ENCODE measurements at regions not wholly inside any gene's neighbourhood (a gene's known extent, or its start where the extent isn't known, plus 50 kb on each side); places are given as distances from the start of the nearest gene placed in this dataset.

DNA sequence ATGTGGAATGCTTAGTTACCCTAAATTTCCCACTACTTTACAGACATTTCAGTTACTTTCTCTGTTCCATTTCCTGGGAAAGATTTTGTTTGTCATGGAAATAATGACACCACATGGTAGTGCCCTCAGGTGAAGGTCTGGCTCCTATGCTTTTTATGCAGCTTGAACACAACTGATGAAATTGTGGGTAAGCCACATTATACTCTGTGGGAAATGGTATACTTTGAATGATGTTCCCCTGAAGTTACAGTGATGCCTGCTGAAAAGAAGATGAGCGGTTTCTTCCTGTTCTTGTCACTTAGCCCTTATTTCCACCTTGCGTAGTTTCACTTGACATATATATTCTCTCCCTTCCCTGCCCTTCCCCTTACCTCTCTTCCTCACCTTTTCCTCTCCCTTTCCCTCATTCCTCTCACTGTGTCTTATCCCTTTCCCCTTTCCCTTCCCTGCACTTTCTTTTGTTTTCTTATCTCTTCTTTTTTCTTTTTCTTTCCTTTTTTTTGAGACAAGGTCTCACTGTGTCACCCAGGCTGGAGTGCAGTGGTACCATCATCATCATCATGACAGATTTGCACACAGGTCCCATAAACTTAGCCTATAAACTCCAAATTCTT, 280.8 kb upstream of the IL12B start:
- Histone ChIP-seq H3K27me3 (ENCODE audit: insufficient read depth, low read length) (no peaks in the 10 kb centered on the region), H3K27ac (ENCODE audit: low read length) (no peak overlapping the region), H3K9me3 (ENCODE audit: insufficient read depth, low read depth, low read length) (no peaks in the 10 kb centered on the region), H3K36me3 (ENCODE audit: insufficient read depth, low read depth, low read length) (no peaks in the 10 kb centered on the region), H3K4me1 (ENCODE audit: insufficient read depth, low read length) (no peaks in the 10 kb centered on the region), H3K9ac (ENCODE audit: low read depth, low read length) (no peak overlapping the region), H3K4me3 (ENCODE audit: low read length) (no peak overlapping the region)

DNA sequence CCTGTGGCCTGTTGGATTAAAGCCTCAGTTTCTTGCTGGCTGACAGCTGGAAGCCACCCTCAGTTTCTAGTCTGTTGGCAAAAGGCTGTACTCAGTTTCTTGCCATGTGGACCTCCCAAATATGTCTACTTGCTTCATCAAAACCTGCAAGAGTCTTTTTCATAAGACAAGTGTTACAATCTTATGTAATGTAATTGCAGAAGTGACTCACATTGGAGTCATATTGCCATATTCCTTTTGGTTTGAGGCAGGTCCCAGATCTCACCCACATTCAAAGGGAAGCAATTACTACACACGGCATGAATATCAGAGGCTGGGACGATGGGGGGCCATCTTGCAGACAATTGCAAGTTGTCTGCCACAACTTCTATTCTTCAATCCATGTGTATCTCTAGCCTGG, 286.7 kb upstream of the IL12B start:
- Histone ChIP-seq H3K36me3 (ENCODE audit: insufficient read depth, low read depth, low read length) (no peaks in the 10 kb centered on the region), H3K9me3 (ENCODE audit: insufficient read depth, low read depth, low read length) (no peaks in the 10 kb centered on the region), H3K4me1 (ENCODE audit: insufficient read depth, low read length) (no peaks in the 10 kb centered on the region), H3K27ac (ENCODE audit: low read length) (no peak overlapping the region), H3K4me3 (ENCODE audit: low read length) (no peak overlapping the region), H3K9ac (ENCODE audit: low read depth, low read length) (no peak overlapping the region), H3K27me3 (ENCODE audit: insufficient read depth, low read length) (no peaks in the 10 kb centered on the region)

GRCh38 chr5:159619826-159620225, 289.5 kb upstream of the IL12B start:
- no peaks in the 10 kb centered on the region for H3K27me3 ChIP-seq (ENCODE audit: insufficient read depth, low read length)
- no peak overlapping the region for H3K27ac ChIP-seq (ENCODE audit: low read length)
- no peak overlapping the region for H3K4me3 ChIP-seq (ENCODE audit: low read length)
- H3K9me3 ChIP-seq (ENCODE audit: insufficient read depth, low read depth, low read length) = no peaks in the 10 kb centered on the region
- no peaks in the 10 kb centered on the region for H3K36me3 ChIP-seq (ENCODE audit: insufficient read depth, low read depth, low read length)
- no peaks in the 10 kb centered on the region for H3K4me1 ChIP-seq (ENCODE audit: insufficient read depth, low read length)
- H3K9ac ChIP-seq (ENCODE audit: low read depth, low read length) = no peak overlapping the region

- H3K9ac ChIP-seq (ENCODE audit: low read depth, low read length) = no peak overlapping the region
- no peaks in the 10 kb centered on the region for H3K27me3 ChIP-seq (ENCODE audit: insufficient read depth, low read length)
- no peak overlapping the region for H3K27ac ChIP-seq (ENCODE audit: low read length)
- no peaks in the 10 kb centered on the region for H3K9me3 ChIP-seq (ENCODE audit: insufficient read depth, low read depth, low read length)
- no peaks in the 10 kb centered on the region for H3K36me3 ChIP-seq (ENCODE audit: insufficient read depth, low read depth, low read length)
- H3K4me1 ChIP-seq (ENCODE audit: insufficient read depth, low read length) = no peaks in the 10 kb centered on the region
- no peak overlapping the region for H3K4me3 ChIP-seq (ENCODE audit: low read length)
Observed at GRCh38 chr5:159620853-159621540, 290.7 kb upstream of the IL12B start.

- H3K4me1 ChIP-seq (ENCODE audit: insufficient read depth, low read length) = no peaks in the 10 kb centered on the region
- H3K36me3 ChIP-seq (ENCODE audit: insufficient read depth, low read depth, low read length) = no peaks in the 10 kb centered on the region
- H3K27me3 ChIP-seq (ENCODE audit: insufficient read depth, low read length) = no peaks in the 10 kb centered on the region
Observed at GRCh38 chr5:159628703-159629102, 287.6 kb upstream of the ADRA1B start.

DNA sequence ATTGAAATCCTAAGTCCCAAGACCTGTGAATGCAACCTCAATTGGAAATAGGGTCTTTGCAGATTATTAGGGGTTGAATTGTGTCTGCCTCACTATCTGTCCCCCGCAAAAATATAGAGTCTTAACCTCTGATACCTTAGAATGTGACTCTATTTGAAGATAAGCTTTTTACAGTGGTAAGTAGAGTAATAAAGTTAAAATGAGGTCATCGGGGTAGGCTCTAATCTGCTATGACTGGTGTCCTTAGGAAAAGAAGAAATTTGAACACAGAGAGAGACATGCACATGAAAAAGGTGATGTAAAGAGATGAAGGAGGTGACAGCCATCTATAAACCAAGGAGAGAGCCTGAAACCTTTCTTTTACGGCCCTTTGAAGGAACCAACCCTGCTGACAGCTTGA, 287.1 kb upstream of the ADRA1B start:
- H3K9me3 ChIP-seq (ENCODE audit: insufficient read depth, low read depth, low read length) = no peaks in the 10 kb centered on the region; the same call in 1 of the 2 replicates
- no peak overlapping the region for H3K9ac ChIP-seq (ENCODE audit: low read depth, low read length)
- no peaks in the 10 kb centered on the region for H3K27me3 ChIP-seq (ENCODE audit: insufficient read depth, low read length)
- no peaks in the 10 kb centered on the region for H3K4me1 ChIP-seq (ENCODE audit: insufficient read depth, low read length)
- no peak overlapping the region for H3K4me3 ChIP-seq (ENCODE audit: low read length)
- no peak overlapping the region for H3K27ac ChIP-seq (ENCODE audit: low read length)
- H3K36me3 ChIP-seq (ENCODE audit: insufficient read depth, low read depth, low read length) = no peaks in the 10 kb centered on the region

More at GRCh38 chr5:159628703-159629102, 287.6 kb upstream of the ADRA1B start:
- no peak overlapping the region for H3K4me3 ChIP-seq (ENCODE audit: low read length)
- no peak overlapping the region for H3K27ac ChIP-seq (ENCODE audit: low read length)
- H3K9me3 ChIP-seq (ENCODE audit: insufficient read depth, low read depth, low read length) = no peaks in the 10 kb centered on the region; the same call in 1 of the 2 replicates
- no peak overlapping the region for H3K9ac ChIP-seq (ENCODE audit: low read depth, low read length)

DNA sequence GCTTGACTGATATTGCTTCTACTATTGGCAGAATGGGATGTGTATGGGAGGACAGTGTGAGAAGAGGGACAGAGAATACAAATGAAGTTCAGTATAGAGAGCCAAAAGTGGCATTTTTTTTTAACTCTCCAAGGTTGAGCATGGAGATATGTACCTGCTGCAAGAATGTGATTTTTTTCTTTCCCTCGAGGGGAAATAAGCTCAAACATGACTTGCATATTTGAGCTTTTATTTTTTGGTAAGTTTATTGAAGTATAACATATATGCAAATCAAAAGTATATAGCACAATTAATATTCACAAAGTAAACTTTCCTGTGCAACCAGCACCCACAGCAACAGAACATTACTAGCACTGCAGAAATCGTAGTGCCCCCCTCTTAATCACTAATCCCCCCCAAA, 285.7 kb upstream of the ADRA1B start:
- Histone ChIP-seq H3K4me1 (ENCODE audit: insufficient read depth, low read length) (peaks cover under 1% of the 10 kb centered on the region; the same call in 1 of the 2 replicates), H3K36me3 (ENCODE audit: insufficient read depth, low read depth, low read length) (no peaks in the 10 kb centered on the region), H3K27ac (ENCODE audit: low read length) (no peak overlapping the region), H3K9me3 (ENCODE audit: insufficient read depth, low read depth, low read length) (no peaks in the 10 kb centered on the region; the same call in 1 of the 2 replicates), H3K4me3 (ENCODE audit: low read length) (no peak overlapping the region), H3K9ac (ENCODE audit: low read depth, low read length) (no peak overlapping the region), H3K27me3 (ENCODE audit: insufficient read depth, low read length) (no peaks in the 10 kb centered on the region)

DNA sequence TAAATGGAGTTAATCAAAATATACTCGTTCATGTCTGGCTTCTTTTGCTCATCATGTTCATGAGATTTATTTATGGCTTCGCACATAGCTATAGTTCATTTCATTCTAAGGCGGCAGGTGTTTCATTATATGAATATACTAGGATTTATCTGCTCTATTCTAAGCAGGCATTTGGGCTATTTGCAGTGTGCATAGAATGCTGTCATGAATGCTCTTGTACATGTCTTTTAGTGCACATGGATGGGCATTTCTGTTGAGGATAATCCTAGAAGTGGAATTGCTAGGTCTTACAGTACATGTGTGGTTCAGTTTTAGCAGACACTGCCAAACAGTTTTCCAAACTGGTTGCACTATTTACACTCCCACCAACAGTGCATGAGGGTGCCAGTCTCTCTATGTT, 285.3 kb upstream of the ADRA1B start:
- Histone ChIP-seq H3K4me1 (ENCODE audit: insufficient read depth, low read length) (peaks cover 5% of the 10 kb centered on the region), H3K27me3 (ENCODE audit: insufficient read depth, low read length) (no peaks in the 10 kb centered on the region), H3K27ac (ENCODE audit: low read length) (no peak overlapping the region), H3K4me3 (ENCODE audit: low read length) (no peak overlapping the region), H3K9me3 (ENCODE audit: insufficient read depth, low read depth, low read length) (no peaks in the 10 kb centered on the region; the same call in 1 of the 2 replicates), H3K36me3 (ENCODE audit: insufficient read depth, low read depth, low read length) (no peaks in the 10 kb centered on the region), H3K9ac (ENCODE audit: low read depth, low read length) (no peak overlapping the region)

- Histone ChIP-seq H3K36me3 (ENCODE audit: insufficient read depth, low read depth, low read length) (no peaks in the 10 kb centered on the region), H3K9ac (ENCODE audit: low read depth, low read length) (no peak overlapping the region), H3K4me1 (ENCODE audit: insufficient read depth, low read length) (peaks cover 5% of the 10 kb centered on the region), H3K27ac (ENCODE audit: low read length) (no peak overlapping the region), H3K9me3 (ENCODE audit: insufficient read depth, low read depth, low read length) (no peaks in the 10 kb centered on the region), H3K4me3 (ENCODE audit: low read length) (no peak overlapping the region), H3K27me3 (ENCODE audit: insufficient read depth, low read length) (no peaks in the 10 kb centered on the region)
Observed at GRCh38 chr5:159632866-159633265, 283.4 kb upstream of the ADRA1B start.

DNA sequence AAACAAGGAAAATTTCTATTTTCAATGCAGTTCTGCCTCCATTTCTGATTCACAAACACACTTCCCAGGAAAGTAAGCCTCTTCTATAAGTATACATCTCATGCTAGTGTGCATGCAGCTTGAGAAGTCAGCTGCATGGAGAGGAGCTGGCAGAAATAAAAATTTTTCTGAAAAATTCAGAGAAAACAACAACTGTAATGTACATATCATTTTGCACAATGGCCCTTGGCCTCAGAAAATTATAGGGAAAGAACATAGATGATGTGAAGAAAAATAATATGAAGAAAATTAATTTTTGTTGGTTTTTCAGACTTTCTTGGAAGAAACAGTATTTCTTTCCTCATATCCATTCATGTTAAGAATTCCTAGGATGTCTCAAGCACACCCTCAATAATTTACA, 277.8 kb upstream of the ADRA1B start:
- no peak overlapping the region for H3K4me3 ChIP-seq (ENCODE audit: low read length)
- H3K36me3 ChIP-seq (ENCODE audit: insufficient read depth, low read depth, low read length) = no peaks in the 10 kb centered on the region
- H3K27me3 ChIP-seq (ENCODE audit: insufficient read depth, low read length) = no peaks in the 10 kb centered on the region
- no peak overlapping the region for H3K27ac ChIP-seq (ENCODE audit: low read length)
- no peaks in the 10 kb centered on the region for H3K9me3 ChIP-seq (ENCODE audit: insufficient read depth, low read depth, low read length)
- peaks cover 5% of the 10 kb centered on the region for H3K4me1 ChIP-seq (ENCODE audit: insufficient read depth, low read length)
- no peak overlapping the region for H3K9ac ChIP-seq (ENCODE audit: low read depth, low read length)

DNA sequence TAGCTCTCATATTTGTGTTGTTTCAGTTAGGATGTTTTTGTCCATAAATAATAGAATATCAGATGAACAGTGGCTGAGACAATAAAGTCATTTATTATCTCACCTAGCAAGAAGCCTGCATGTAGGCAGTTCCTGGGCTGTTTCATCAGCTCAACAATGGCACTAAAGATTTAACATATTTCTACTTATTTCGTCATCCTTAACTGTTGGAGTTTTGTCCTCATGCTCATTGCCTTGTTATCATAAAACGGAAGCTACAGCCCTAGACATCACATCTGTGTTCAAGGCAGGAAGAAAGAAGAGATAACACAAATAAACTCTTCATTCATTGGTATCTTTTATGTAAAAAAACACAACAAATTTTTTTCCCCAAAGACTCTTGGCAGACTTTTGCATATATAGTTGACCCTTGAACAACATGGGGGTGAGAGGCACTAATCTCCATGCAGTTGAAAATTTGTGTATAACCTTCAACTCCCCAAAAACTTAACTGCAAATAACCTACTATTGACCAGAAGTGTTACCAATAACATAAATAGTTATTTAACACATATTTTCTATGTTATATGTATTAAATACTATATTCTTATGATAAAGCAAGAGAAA, 277.2 kb upstream of the ADRA1B start:
- Histone ChIP-seq H3K36me3 (ENCODE audit: insufficient read depth, low read depth, low read length) (no peaks in the 10 kb centered on the region), H3K27ac (ENCODE audit: low read length) (no peak overlapping the region), H3K4me3 (ENCODE audit: low read length) (no peak overlapping the region), H3K4me1 (ENCODE audit: insufficient read depth, low read length) (peaks cover 5% of the 10 kb centered on the region), H3K9me3 (ENCODE audit: insufficient read depth, low read depth, low read length) (no peaks in the 10 kb centered on the region), H3K9ac (ENCODE audit: low read depth, low read length) (no peak overlapping the region), H3K27me3 (ENCODE audit: insufficient read depth, low read length) (no peaks in the 10 kb centered on the region)

- no peaks in the 10 kb centered on the region for H3K9me3 ChIP-seq (ENCODE audit: insufficient read depth, low read depth, low read length)
- H3K36me3 ChIP-seq (ENCODE audit: insufficient read depth, low read depth, low read length) = no peaks in the 10 kb centered on the region
- H3K9ac ChIP-seq (ENCODE audit: low read depth, low read length) = no peak overlapping the region
- H3K27ac ChIP-seq (ENCODE audit: low read length) = no peak overlapping the region
- no peak overlapping the region for H3K4me3 ChIP-seq (ENCODE audit: low read length)
- H3K4me1 ChIP-seq (ENCODE audit: insufficient read depth, low read length) = peaks cover 5% of the 10 kb centered on the region
- H3K27me3 ChIP-seq (ENCODE audit: insufficient read depth, low read length) = no peaks in the 10 kb centered on the region
Observed at GRCh38 chr5:159639590-159639989, 276.7 kb upstream of the ADRA1B start.
